Chondrocyte (in vitro differentiated cells): ENCODE measurements at regions not wholly inside any gene's neighbourhood (a gene's known extent, or its start where the extent isn't known, plus 50 kb on each side); places are given as distances from the start of the nearest gene placed in this dataset.

Experiments
- DNase-seq: peaks from one replicate; pipeline ENCODE4 v3.0.0; 2021; ENCODE audit warnings: mixed read lengths, low spot score
- H3K27ac Mint-ChIP-seq: one replicate; pipeline ENCODE4 v1.8.0; 2021; ENCODE audit warnings: mild to moderate bottlenecking, moderate library complexity, mixed read lengths; ENCODE audit not compliant: unreplicated experiment
- H3K27me3 Mint-ChIP-seq: 2 replicates; pipeline ENCODE4 v1.8.0; 2021; ENCODE audit warnings: low read depth, mixed read lengths
- H3K36me3 Mint-ChIP-seq: 2 replicates; pipeline ENCODE4 v1.8.0; 2021; ENCODE audit warnings: low read depth, mixed read lengths
- H3K4me1 Mint-ChIP-seq: 2 replicates; pipeline ENCODE4 v1.8.0; 2021; ENCODE audit warnings: low read depth, mild to moderate bottlenecking, mixed read lengths
- H3K4me3 Mint-ChIP-seq: one replicate; pipeline ENCODE4 v1.8.0; 2021; ENCODE audit warnings: mild to moderate bottlenecking, moderate library complexity, mixed read lengths; ENCODE audit not compliant: unreplicated experiment
- H3K9me3 Mint-ChIP-seq: 2 replicates; pipeline ENCODE4 v1.8.0; 2021; ENCODE audit warnings: low read depth, mixed read lengths
- CTCF ChIP-seq: fragments of 200-600 bp; sonication (generic); IDR thresholded peaks from 2 replicates; pipeline ENCODE4 v1.5.0; 2021; ENCODE audit warnings: antibody characterized with exemption, mild to moderate bottlenecking, moderate library complexity

DNA sequence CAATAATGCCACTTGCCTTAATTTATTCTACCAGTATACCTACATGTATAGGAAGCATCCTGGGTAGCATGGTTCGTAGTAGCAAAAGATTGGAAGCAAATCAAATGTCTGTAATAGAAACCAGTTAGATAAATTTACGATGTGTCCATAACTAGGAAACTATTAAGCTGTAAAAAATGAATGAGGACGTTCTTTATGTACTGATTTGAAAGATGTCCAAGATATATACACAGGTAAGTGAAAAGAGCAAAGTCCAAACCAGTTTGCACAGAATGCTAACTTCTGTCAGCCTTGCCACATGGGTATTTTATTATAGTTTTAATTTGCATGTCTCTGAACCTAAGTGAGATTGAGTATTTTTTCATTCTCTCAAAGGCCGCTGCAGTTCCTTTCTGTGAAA lies 251.8 kb upstream of the IRF2BP2 start:
- no peak for TF ChIP-seq CTCF
- H3K27me3 Mint-ChIP-seq, result no peaks in the 10 kb centered on the region

DNA sequence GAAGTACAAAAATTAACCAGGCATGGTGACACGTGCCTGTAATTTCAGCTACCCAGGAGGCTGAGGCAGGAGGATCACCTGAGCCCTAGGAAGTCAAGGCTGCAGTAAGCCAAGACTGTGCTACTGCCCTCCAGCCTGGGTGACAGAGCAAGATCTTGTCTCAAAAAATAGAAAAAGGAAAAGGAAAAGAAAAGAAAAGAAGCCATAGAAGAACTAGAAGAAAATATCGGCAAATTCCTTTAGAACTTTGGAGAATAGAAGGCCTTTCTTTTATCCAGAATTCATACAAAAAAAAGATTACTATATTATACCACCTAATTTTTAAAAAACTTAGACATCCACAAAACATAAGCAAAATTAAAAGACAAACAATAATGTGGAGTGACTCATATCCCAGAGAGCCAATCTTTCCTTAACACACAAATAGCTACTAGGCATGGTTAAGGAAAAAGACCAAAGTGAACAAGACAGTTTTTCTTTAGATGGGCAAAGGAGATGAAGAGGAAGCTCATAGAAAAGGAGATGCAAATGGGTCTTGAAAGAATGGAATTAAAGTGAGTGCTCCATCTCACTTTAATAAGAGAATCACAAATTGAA lies 251.1 kb upstream of the IRF2BP2 start:
- H3K4me3 Mint-ChIP-seq, result no peak overlapping the region
- H3K9me3 Mint-ChIP-seq, result peaks cover 2% of the 10 kb centered on the region
- H3K36me3 Mint-ChIP-seq, result no peaks in the 10 kb centered on the region
- DNase-seq, result no peak
- no peak overlapping the region for H3K27ac Mint-ChIP-seq
- H3K27me3 Mint-ChIP-seq, result no peaks in the 10 kb centered on the region
- peaks cover 16% of the 10 kb centered on the region for H3K4me1 Mint-ChIP-seq
- no peak for TF ChIP-seq CTCF

More for the DNA sequence above, 251.8 kb upstream of the IRF2BP2 start:
- no peak for DNase-seq
- Mint-ChIP-seq H3K36me3 (no peaks in the 10 kb centered on the region), H3K4me1 (peaks cover 21% of the 10 kb centered on the region), H3K9me3 (peaks cover 2% of the 10 kb centered on the region), H3K27ac (no peak overlapping the region), H3K4me3 (no peak overlapping the region)

- H3K36me3 Mint-ChIP-seq, result no peaks in the 10 kb centered on the region
- no peak overlapping the region for H3K4me3 Mint-ChIP-seq
- no peak for DNase-seq
- no peaks in the 10 kb centered on the region for H3K27me3 Mint-ChIP-seq
- H3K27ac Mint-ChIP-seq, result no peak overlapping the region
- TF ChIP-seq CTCF, result no peak
- peaks cover 2% of the 10 kb centered on the region for H3K9me3 Mint-ChIP-seq
- H3K4me1 Mint-ChIP-seq, result peaks cover 19% of the 10 kb centered on the region
Observed at GRCh38 chr1:234858722-234859121, 248.7 kb upstream of the IRF2BP2 start.

DNA sequence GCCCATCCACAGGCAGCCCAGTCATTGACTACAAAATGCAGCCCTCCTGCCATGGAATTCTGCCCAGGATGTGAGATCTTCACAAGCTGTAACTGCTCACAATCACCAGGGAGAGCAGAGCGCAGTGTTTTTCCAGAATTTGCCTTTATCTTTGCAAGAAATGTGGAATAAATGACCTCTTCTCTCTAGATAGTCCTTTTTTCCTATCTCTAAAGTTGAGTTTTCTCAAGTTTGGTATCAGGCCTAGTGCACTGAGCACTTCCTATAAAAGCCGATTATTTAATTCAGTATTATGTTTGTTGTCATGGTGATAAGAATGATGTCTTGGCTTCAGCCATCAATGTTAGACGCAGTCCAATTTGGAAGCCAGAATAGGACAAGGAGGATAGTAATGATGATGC lies 246.9 kb upstream of the IRF2BP2 start:
- peaks cover 2% of the 10 kb centered on the region for H3K9me3 Mint-ChIP-seq
- no peak overlapping the region for H3K4me3 Mint-ChIP-seq

GRCh38 chr1:234855851-234856250 lies 245.9 kb upstream of the IRF2BP2 start:
- no peak for TF ChIP-seq CTCF
- no peaks in the 10 kb centered on the region for H3K9me3 Mint-ChIP-seq
- H3K36me3 Mint-ChIP-seq, result no peaks in the 10 kb centered on the region
- H3K27me3 Mint-ChIP-seq, result no peaks in the 10 kb centered on the region
- H3K4me3 Mint-ChIP-seq, result no peak overlapping the region
- peaks cover 22% of the 10 kb centered on the region for H3K4me1 Mint-ChIP-seq
- H3K27ac Mint-ChIP-seq, result no peak overlapping the region
- no peak for DNase-seq

More for the DNA sequence above, 246.9 kb upstream of the IRF2BP2 start:
- no peak for TF ChIP-seq CTCF
- H3K4me1 Mint-ChIP-seq, result peaks cover 14% of the 10 kb centered on the region
- H3K27ac Mint-ChIP-seq, result no peak overlapping the region
- H3K36me3 Mint-ChIP-seq, result no peaks in the 10 kb centered on the region
- H3K27me3 Mint-ChIP-seq, result no peaks in the 10 kb centered on the region
- DNase-seq, result no peak
